Non-pigmented ciliary epithelial cell (primary cell): ENCODE measurements at regions not wholly inside any gene's neighbourhood (a gene's known extent, or its start where the extent isn't known, plus 50 kb on each side); places are given as distances from the start of the nearest gene placed in this dataset.

Experiments used
- DNase-seq: peaks from one replicate; pipeline ENCODE4 v3.0.0-alpha.2; 2010; ENCODE audit warnings: low read depth

- DNase-seq: no peak
Observed at GRCh38 chr4:185862340-185862739, 50.3 kb upstream of the SORBS2 start.

- DNase-seq: no peak
Observed at GRCh38 chr4:185863946-185864345, 52.0 kb upstream of the SORBS2 start.

DNA sequence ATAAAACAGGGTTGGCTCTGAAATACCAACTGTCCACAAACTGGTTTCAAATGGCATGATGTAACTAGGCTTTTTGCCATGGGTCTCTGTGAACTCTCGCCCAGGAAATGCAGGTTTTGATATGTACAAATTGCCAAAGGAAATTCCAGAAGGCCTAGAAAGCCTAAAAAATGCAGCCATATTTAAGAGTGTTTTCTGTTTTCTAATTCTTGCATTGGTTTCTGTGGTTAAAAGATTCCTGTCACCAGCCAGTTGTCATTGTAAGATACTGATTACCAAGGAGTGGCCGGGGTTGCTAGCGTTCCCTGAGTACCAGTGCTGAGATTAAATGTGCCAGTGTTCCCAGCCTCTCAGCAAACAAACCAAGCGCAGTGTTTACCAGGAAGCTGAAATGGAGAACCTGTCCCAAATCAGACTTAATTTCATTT, 53.9 kb upstream of the SORBS2 start:
- DNase-seq: no peak

DNA sequence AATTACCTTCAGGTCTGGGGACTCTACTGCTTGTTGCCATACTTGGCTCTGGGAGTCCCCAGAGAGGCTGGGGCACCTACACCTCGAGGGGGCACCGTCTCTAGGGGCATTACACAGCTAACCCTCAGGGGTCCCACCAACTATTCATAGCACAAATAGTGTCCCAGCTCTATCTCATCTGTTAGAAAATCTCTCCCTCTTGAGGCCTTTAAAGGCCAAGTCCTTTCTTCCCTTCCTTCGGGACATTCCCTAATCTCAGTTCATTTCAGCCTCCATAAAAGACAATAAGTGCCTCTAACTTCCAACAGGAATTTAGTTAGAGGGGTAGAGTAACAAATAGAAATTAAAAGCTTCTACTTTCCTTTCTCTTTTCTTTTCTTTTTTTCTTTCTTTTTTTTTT, 55.8 kb upstream of the SORBS2 start:
- DNase-seq: no peak

DNA sequence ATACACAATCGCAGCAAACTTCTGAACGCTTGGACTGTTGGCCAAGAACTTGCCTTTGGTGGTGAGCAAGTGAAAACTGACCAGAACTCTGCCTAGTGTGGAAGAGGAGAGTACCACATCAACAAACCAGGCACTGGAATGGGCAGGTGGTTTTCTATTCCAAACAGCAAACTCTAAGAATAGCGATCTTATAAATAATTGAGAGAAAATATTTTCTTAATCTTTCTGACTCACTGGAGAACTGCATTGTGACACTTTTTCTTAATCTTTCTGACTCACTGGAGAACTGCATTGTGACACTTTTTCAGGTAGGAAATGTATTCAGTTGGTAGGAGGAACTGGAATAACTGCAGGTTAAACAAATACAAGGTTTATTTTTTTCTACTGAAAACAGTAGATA, 57.0 kb upstream of the SORBS2 start:
- no peak for DNase-seq

DNA sequence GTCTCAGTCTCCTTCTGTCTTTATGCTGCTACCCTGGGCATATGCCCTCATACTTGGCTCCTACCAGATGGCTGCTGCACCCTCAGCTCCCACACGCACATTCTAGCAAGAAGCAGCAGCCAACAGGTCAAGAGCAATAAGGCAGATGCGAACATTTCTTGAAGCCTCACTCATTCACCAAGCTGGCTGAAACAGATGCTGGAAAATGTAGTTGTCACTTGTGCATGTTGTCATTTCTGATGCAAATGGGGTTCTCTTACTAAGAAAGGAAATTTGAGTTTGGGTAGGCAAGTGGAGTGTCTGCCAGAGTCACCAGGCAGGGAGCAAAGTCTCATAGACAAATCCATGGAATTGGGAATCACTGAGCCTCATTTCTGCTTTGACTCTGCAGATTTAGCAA, 57.4 kb upstream of the SORBS2 start:
- DNase-seq: no peak

DNA sequence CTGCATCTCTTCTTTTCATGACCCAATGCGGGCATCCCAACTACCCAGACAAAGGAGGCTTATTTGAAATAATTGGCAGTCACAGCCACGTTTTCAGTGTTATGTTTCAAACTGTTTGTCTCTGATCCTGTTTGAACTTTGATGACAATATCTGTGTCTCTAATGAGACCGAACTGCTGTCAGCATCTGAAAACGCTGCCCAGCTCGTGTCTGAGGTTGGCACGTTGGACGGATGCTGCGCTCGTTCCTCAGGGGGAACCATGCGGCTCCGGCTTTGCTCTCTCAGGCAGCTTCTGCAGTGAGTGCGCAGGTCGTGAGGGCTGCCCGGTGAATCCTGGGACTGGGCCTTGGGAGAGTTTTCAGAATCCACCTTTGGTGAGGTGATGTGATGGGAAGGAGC, 58.4 kb upstream of the SORBS2 start:
- no peak for DNase-seq

GRCh38 chr4:185872747-185873380, 60.9 kb upstream of the SORBS2 start:
- no peak for DNase-seq

DNA sequence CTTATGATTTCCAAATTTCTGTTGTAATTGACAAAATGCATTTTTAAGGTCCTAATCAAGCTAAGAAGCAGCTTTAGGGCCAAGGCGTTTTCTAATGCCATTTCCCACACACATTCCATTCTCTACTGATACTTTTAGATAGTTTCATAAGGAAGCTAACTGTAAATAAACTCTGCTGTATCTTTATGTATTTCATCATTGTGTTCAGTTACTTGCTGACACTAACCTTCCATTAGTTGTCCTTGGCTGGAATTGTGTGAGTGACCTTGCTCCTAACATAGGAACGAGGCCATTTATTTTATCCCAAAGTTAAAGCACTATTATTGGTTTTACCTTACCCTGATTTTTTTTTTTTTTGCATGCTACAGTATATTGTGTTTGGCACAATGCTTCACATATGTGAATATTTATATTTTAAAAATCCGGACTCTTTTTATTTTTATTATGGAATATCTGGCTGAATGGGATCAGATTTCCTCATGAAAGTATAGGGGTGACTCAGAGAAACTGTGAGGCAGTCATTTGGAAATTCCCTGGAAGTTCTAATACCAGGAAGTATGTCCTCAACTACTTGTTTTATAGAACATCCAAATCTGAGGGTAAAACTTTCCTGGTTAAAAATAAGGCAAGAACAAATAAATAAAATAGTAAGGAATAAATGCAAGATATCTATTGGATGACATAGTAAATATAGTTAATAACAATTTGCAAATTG, 62.7 kb upstream of the SORBS2 start:
- no peak for DNase-seq

GRCh38 chr4:185875316-185875907, 63.4 kb upstream of the SORBS2 start:
- DNase-seq: no peak

DNA sequence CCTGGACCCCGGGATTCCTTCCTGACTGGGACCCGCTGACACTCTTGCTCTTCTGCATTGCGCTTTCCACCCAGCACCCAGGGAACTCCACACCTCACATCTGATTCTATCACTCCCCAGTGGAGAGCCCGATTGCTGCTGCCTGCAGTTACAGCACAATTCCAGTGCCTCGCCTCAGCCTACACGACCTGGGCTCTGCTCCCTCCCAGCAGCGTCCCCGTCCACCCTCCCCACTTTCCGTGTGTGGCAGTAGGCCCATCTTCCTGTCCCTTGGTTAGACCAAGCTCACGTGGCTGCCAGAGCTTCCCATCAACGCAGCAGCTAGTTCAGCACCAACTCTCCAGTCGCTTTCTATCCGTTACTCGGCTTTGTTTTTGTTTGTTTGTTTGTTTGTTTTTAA, 66.6 kb upstream of the SORBS2 start:
- no peak for DNase-seq

- no peak for DNase-seq
Observed at GRCh38 chr4:185879666-185880312, 67.8 kb upstream of the SORBS2 start.

GRCh38 chr4:185880571-185880970, 68.6 kb upstream of the SORBS2 start:
- DNase-seq: no peak

DNA sequence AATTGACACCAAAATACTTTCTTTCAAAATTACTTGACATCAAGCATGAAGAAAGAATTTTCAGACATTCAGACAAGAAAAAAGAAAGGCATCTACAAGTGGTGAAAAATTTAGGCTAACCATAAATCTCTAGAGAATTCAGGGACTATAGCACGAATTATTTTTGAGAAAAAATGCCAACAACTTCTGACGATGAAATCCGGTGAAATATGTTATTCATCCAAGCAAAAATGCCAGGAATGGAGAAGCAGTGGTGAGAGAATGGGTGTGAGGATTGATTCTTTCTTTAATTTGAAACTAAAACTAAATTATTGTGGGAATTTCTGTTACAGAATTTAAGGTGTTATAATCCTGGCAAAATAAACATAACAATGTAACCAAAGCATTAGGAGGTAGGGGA, 69.4 kb upstream of the SORBS2 start:
- DNase-seq: no peak

- no peak for DNase-seq
Observed at GRCh38 chr4:185883591-185883990, 71.6 kb upstream of the SORBS2 start.

- no peak for DNase-seq
Observed at GRCh38 chr4:185885075-185885474, 73.1 kb upstream of the SORBS2 start.

DNA sequence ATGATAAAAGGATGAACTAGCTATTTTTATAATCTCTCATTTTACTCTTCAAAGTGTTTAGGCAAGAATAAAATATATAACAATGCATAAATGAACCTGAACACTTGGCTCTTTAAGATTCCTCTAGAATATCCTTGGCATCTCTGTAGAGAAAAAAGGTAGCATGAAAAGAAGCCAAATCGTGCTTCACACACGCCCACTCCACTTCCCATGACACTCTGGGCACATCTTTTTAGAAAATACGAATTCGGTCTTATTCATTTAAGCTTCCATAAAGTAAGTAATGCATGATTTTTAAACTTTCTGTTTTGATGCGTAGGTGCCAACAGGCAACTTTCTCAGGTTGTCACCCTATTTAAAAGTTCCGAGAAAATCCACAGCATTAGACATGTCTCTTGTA, 73.6 kb upstream of the SORBS2 start:
- DNase-seq: no peak

- no peak for DNase-seq
Observed at GRCh38 chr4:185886832-185887524, 75.0 kb upstream of the SORBS2 start.

DNA sequence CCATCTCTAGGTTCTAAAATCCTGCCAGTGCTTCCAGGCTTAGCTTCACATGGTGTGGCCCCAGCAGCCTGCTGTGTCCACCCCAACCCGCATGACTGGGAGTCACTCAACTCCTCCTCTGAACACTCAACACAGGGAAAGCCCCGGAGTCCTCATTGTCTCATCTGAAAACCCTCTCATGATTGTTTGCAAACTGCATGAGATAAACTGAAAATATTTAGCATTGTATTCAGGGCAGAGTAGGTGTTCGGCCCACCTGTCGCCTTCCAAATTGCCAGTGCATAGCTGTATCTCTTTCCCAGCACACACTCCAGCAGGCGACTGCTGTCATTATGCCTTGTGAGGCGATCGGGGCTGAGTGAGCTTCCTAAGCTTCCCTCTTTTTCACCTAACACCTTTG, 76.7 kb upstream of the SORBS2 start:
- DNase-seq: no peak

- no peak for DNase-seq
Observed at GRCh38 chr4:185889585-185889984, 77.6 kb upstream of the SORBS2 start.

- DNase-seq: no peak
Observed at GRCh38 chr4:185890196-185890595, 78.2 kb upstream of the SORBS2 start.

GRCh38 chr4:185892165-185892564, 80.2 kb upstream of the SORBS2 start:
- DNase-seq: no peak

- DNase-seq: no peak
Observed at GRCh38 chr4:185893500-185893899, 81.5 kb upstream of the SORBS2 start.
